K562 (cell line): ENCODE measurements at regions not wholly inside any gene's neighbourhood (a gene's known extent, or its start where the extent isn't known, plus 50 kb on each side); places are given as distances from the start of the nearest gene placed in this dataset.

ENCODE experiments used
- ATAC-seq: fragments of 200-7000 bp; cut with Tn5 transposase; 3 replicates; pipeline ENCODE4 v1.9.1; 2020; ENCODE audit warnings: moderate library complexity
- BruUV-seq: library from RNA; stranded (reverse); fragments of 400-500 nt; replicated peaks from 2 replicates; lab custom pipeline; 2021; lab: Mats Ljungman, UMichigan
- CTCF ChIA-PET: fragments of 300-600 bp; formaldehyde crosslinking; extraction: SDS; loops from one replicate; lab custom pipeline; 2021; ENCODE audit warnings: low intra/inter-chr PET ratio; lab: Yijun Ruan, JAX
- POLR2A ChIA-PET: fragments of 300-600, 350-650 bp; sonication (Branson Sonifier 250); formaldehyde crosslinking; extraction: SDS; loops from one replicate; lab custom pipeline; 2021; ENCODE audit warnings: antibody characterized with exemption, inconsistent platforms; lab: Yijun Ruan, JAX
- DNase-seq, 4 experiments: peaks; one replicate each; pipeline versions ENCODE4 v3.0.0 to v3.0.0-alpha.2; 2011 to 2018; ENCODE audit warnings: low spot score in 3 of 4, mixed read lengths in 3 of 4; ENCODE audit errors: extremely low read depth in 1 of 4
- FAIRE-seq: peaks from 2 replicates; lab custom pipeline; 2011; peaks lifted over from hg19 to GRCh38; lab: Jason Lieb, UNC
- H2AFZ ChIP-seq: 2 replicates; pipeline ENCODE4 v1.6.0; 2011; ENCODE audit warnings: low read depth, low read length, control low read depth, inconsistent platforms
- H3K27ac ChIP-seq: fragments of 200-600 bp; 3 replicates; pipeline ENCODE4 v1.8.0; 2011; ENCODE audit warnings: low read depth, mild to moderate bottlenecking, control low read depth, inconsistent platforms, low read length, moderate library complexity, mixed read lengths; ENCODE audit errors: extremely low read depth
- H3K27me3 ChIP-seq, 2 experiments: fragments of 300-600 bp in 1 of 2; 2 replicates in 1 of 2; 3 replicates in 1 of 2; pipeline versions ENCODE4 v1.6.0 to v1.8.0; 2011; ENCODE audit warnings: inconsistent platforms in 2 of 2, low read length in 2 of 2, mild to moderate bottlenecking in 1 of 2, mixed read lengths in 1 of 2, moderate library complexity in 1 of 2; ENCODE audit not compliant: control insufficient read depth in 2 of 2, insufficient read depth in 2 of 2
- H3K36me3 ChIP-seq: fragments of 300-600 bp; 3 replicates; pipeline ENCODE4 v1.8.0; 2011; ENCODE audit warnings: mild to moderate bottlenecking, low read length, inconsistent platforms; ENCODE audit not compliant: control insufficient read depth, insufficient read depth
- H3K4me1 ChIP-seq, 2 experiments: fragments of 200-600 bp in 1 of 2; replicated peaks in 1 of 2; 2 replicates in 1 of 2; 3 replicates in 1 of 2; pipeline versions ENCODE4 v1.5.1 to v1.8.0; 2011; ENCODE audit warnings: inconsistent platforms in 2 of 2, low read length in 2 of 2, mild to moderate bottlenecking in 1 of 2, mixed read lengths in 1 of 2, moderate library complexity in 1 of 2; ENCODE audit not compliant: control insufficient read depth in 2 of 2, insufficient read depth in 2 of 2
- H3K4me2 ChIP-seq: 2 replicates; pipeline ENCODE4 v1.6.1; 2011; ENCODE audit warnings: low read length, control low read depth, inconsistent platforms, mixed read lengths; ENCODE audit not compliant: insufficient read depth
- H3K4me3 ChIP-seq: fragments of 200-600 bp; sonication (generic), shearing (Covaris generic); 2 replicates; pipeline ENCODE4 v1.5.1; 2016; ENCODE audit warnings: control low read depth, inconsistent platforms
- H3K79me2 ChIP-seq: fragments of 200-600 bp; 3 replicates; pipeline ENCODE4 v1.8.0; 2011; ENCODE audit warnings: low read length, inconsistent platforms; ENCODE audit not compliant: control insufficient read depth, insufficient read depth
- H3K9ac ChIP-seq, 2 experiments: 2 replicates each; pipeline versions ENCODE4 v1.6.0 to v1.6.1; 2011; ENCODE audit warnings: low read depth in 2 of 2, low read length in 2 of 2, control low read depth in 1 of 2, inconsistent platforms in 1 of 2, mild to moderate bottlenecking in 1 of 2, mixed read lengths in 1 of 2; ENCODE audit not compliant: insufficient read depth in 1 of 2
- H3K9me1 ChIP-seq: one replicate; pipeline ENCODE4 v1.6.0; 2011; ENCODE audit warnings: inconsistent platforms, mild to moderate bottlenecking, low read length, moderate library complexity; ENCODE audit not compliant: control insufficient read depth, insufficient read depth
- H3K9me3 ChIP-seq: replicated peaks from 2 replicates; pipeline ENCODE4 v1.5.1; 2011; ENCODE audit warnings: low read depth, low read length, inconsistent platforms; ENCODE audit not compliant: control insufficient read depth, insufficient read depth
- H4K20me1 ChIP-seq: replicated peaks from 2 replicates; pipeline ENCODE4 v1.6.1; 2011; ENCODE audit warnings: low read length, inconsistent platforms, mixed read lengths; ENCODE audit not compliant: control insufficient read depth, insufficient read depth
- CHAMP1 ChIP-seq: fragments of 450-650 bp; IDR thresholded peaks from 2 replicates; pipeline ENCODE4 v1.6.1; 2016; ENCODE audit warnings: mild to moderate bottlenecking
- FOXJ2 ChIP-seq: fragments of 200-800 bp; sonication (Bioruptor generic); IDR thresholded peaks from 2 replicates; pipeline ENCODE4 v1.6.1; 2016; ENCODE audit warnings: missing genetic modification characterization, missing compliant biosample characterization
- FOXO4 ChIP-seq: fragments of 450-650 bp; formaldehyde crosslinking; IDR thresholded peaks from 2 replicates; pipeline ENCODE4 v1.4.0; 2020; ENCODE audit warnings: mild to moderate bottlenecking, moderate library complexity
- FOXP1 ChIP-seq: sonication (generic); formaldehyde crosslinking; IDR thresholded peaks from 2 replicates; pipeline ENCODE4 v1.8.0; 2022; ENCODE audit warnings: mild to moderate bottlenecking, missing genetic modification reagents
- HINFP ChIP-seq: fragments of 450-650 bp; conservative IDR thresholded peaks from 2 replicates; pipeline ENCODE4 v1.6.1; 2016; ENCODE audit warnings: missing genetic modification characterization, low read depth, mild to moderate bottlenecking, control low read depth, missing compliant biosample characterization
- ID3 ChIP-seq, 2 experiments: fragments of 250-450 bp in 1 of 2; fragments of 450-650 bp in 1 of 2; sonication (Bioruptor Pico) in 1 of 2; IDR thresholded peaks; 2 replicates each; pipeline versions ENCODE4 v1.6.1 to v1.8.0; 2016 to 2021; ENCODE audit warnings: mild to moderate bottlenecking in 2 of 2, moderate library complexity in 2 of 2, missing compliant biosample characterization in 1 of 2, missing genetic modification characterization in 1 of 2
- JUN ChIP-seq, 2 experiments: sonication (generic) in 1 of 2; formaldehyde crosslinking in 1 of 2; IDR thresholded peaks; 2 replicates each; pipeline versions ENCODE4 v1.6.1 to v1.8.0; 2012 to 2022; ENCODE audit warnings: borderline replicate concordance in 2 of 2, mild to moderate bottlenecking in 2 of 2, improper control_type of control experiment in 1 of 2, low read depth in 1 of 2, low read length in 1 of 2, missing genetic modification reagents in 1 of 2
- NFE2 ChIP-seq: IDR thresholded peaks from 2 replicates; pipeline ENCODE4 v1.6.1; 2014; ENCODE audit warnings: antibody characterized with exemption, low read depth
- PHF8 ChIP-seq: fragments of 200-600 bp; sonication (generic); IDR thresholded peaks from 2 replicates; pipeline ENCODE4 v1.6.1; 2012; ENCODE audit warnings: mixed run types, mild to moderate bottlenecking, inconsistent platforms, low read length, moderate library complexity, borderline replicate concordance
- PTRF ChIP-seq: fragments of 450-650 bp; IDR thresholded peaks from 2 replicates; pipeline ENCODE4 v1.6.1; 2016; ENCODE audit warnings: mild to moderate bottlenecking, missing genetic modification characterization, missing compliant biosample characterization
- USF1 ChIP-seq: sonication (generic); formaldehyde crosslinking; IDR thresholded peaks from 2 replicates; pipeline ENCODE4 v1.9.0; 2022; ENCODE audit warnings: mild to moderate bottlenecking, missing genetic modification reagents
- ZKSCAN3 ChIP-seq: fragments of 250-450 bp; sonication (Bioruptor Pico); IDR thresholded peaks from 2 replicates; pipeline ENCODE4 v1.4.0; 2020
- ZNF699 ChIP-seq: fragments of 250-450 bp; sonication (Bioruptor Pico); IDR thresholded peaks from 2 replicates; pipeline ENCODE4 v1.8.0; 2021; ENCODE audit warnings: mild to moderate bottlenecking, moderate library complexity; ENCODE audit not compliant: insufficient replicate concordance
- ZNF75A ChIP-seq: fragments of 450-650 bp; formaldehyde crosslinking; IDR thresholded peaks from 2 replicates; pipeline ENCODE4 v1.4.0; 2020; ENCODE audit warnings: mild to moderate bottlenecking
- WGBS: fragments of 100-300 bp; shearing (Covaris generic); methylation state at CpG from one replicate; pipeline ENCODE4 v1.1.6; 2016; ENCODE audit warnings: low coverage, mixed read lengths; ENCODE audit not compliant: insufficient coverage; ENCODE audit errors: missing lambda C conversion rate; 5-methylcytosine and 5-hydroxymethylcytosine counted together
- in situ Hi-C: fragments of 300-500 bp; cut with MboI; formaldehyde crosslinking; loops from 4 replicates; pipeline ENCODE4 v1.15.0; 2018; ENCODE audit warnings: inconsistent platforms, mixed read lengths
- intact Hi-C: fragments of 100-400 bp; cut with micrococcal nuclease; formaldehyde crosslinking; loops from 2 replicates; pipeline ENCODE4 v1.14.2; 2022

- no peaks in the 10 kb centered on the region for H4K20me1 ChIP-seq
- no peaks in the 10 kb centered on the region for H3K79me2 ChIP-seq
- FAIRE-seq (no peak), ATAC-seq (no peak), DNase-seq (no peak)
- no TSS peak for BruUV-seq
- H3K9ac ChIP-seq = no peak overlapping the region
- no peak overlapping the region for H2AFZ ChIP-seq
- intact Hi-C loops (no loop called here), in situ Hi-C loops (no loop called here)
- H3K9me1 ChIP-seq = no peaks in the 10 kb centered on the region
- no peak overlapping the region for H3K4me2 ChIP-seq
- 1% methylated on average over 7 of the region's 7 CpGs for WGBS
- no peaks in the 10 kb centered on the region for H3K4me1 ChIP-seq
- ChIA-PET CTCF (no interaction called here), POLR2A (no interaction called here)
- H3K27ac ChIP-seq = no peak overlapping the region
- no peaks in the 10 kb centered on the region for H3K36me3 ChIP-seq
- H3K27me3 ChIP-seq = no peaks in the 10 kb centered on the region
- H3K4me3 ChIP-seq = no peak overlapping the region
- no peaks in the 10 kb centered on the region for H3K9me3 ChIP-seq
- TF ChIP-seq JUN (IDR thresholded peaks at IDR 0.05; ENCODE audit: borderline replicate concordance, low read depth, low read length) (no peak), JUN (CRISPR knock-in tag; IDR thresholded peaks at IDR 0.05; ENCODE audit: borderline replicate concordance) (no peak), FOXO4 (no peak), PHF8 (no peak), ZKSCAN3 (no peak), FOXP1 (CRISPR knock-in tag) (no peak), PTRF (tag) (no peak), NFE2 (no peak), USF1 (CRISPR knock-in tag) (no peak), CHAMP1 (no peak), ID3 (CRISPR knock-in tag; IDR thresholded peaks at IDR 0.05) (no peak), ID3 (tag; IDR thresholded peaks at IDR 0.05) (no peak), HINFP (tag) (no peak), FOXJ2 (tag) (no peak), ZNF699 (CRISPR knock-in tag) (no peak), ZNF75A (no peak)
Observed at GRCh38 chrX:116277351-116278225, 107.0 kb downstream of the AGTR2 start.
